ENCODE measurements at regions not wholly inside any gene's neighbourhood (a gene's known extent, or its start where the extent isn't known, plus 50 kb on each side); places are given as distances from the start of the nearest gene placed in this dataset.

DNA sequence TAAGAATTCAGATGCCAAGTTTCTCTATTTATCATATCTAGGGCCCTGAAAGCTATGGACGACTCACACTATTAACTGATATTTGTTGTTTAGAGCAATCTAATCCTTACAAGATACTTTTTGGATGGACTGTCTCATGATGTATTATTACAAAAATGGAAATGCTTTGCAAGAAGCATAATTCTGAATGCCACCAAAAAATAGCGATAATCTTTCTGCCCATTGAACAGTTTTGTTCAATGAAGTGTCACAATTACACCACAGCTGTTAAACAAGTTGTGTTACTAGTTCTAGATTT is 460.4 kb upstream of the JARID2 start:
- TF ChIP-seq, protein P1, sequence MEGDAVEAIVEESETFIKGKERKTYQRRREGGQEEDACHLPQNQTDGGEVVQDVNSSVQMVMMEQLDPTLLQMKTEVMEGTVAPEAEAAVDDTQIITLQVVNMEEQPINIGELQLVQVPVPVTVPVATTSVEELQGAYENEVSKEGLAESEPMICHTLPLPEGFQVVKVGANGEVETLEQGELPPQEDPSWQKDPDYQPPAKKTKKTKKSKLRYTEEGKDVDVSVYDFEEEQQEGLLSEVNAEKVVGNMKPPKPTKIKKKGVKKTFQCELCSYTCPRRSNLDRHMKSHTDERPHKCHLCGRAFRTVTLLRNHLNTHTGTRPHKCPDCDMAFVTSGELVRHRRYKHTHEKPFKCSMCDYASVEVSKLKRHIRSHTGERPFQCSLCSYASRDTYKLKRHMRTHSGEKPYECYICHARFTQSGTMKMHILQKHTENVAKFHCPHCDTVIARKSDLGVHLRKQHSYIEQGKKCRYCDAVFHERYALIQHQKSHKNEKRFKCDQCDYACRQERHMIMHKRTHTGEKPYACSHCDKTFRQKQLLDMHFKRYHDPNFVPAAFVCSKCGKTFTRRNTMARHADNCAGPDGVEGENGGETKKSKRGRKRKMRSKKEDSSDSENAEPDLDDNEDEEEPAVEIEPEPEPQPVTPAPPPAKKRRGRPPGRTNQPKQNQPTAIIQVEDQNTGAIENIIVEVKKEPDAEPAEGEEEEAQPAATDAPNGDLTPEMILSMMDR (IDR thresholded peaks at IDR 0.05), result no peak
- TF ChIP-seq POLR2A (IDR thresholded peaks at IDR 0.05), result no peak

Data from upper lobe of left lung (tissue), 4 donors.